H1 (cell line): ENCODE measurements at regions not wholly inside any gene's neighbourhood (a gene's known extent, or its start where the extent isn't known, plus 50 kb on each side); places are given as distances from the start of the nearest gene placed in this dataset.

ENCODE experiments used
- CTCF ChIA-PET: fragments of 300-600 bp; sonication (Branson Sonifier 250); formaldehyde crosslinking; loops from one replicate; lab custom pipeline; 2021; ENCODE audit not compliant: partially characterized antibody; lab: Charles Lee
- POLR2A ChIA-PET: fragments of 300-600 bp; sonication (Branson Sonifier 250); formaldehyde crosslinking; loops from one replicate; lab custom pipeline; 2021; ENCODE audit warnings: inconsistent platforms; ENCODE audit not compliant: partially characterized antibody; lab: Charles Lee
- DNase-seq, 2 experiments: peaks; one replicate each; pipeline versions ENCODE4 v3.0.0 to v3.0.0-alpha.2; 2010 to 2022; ENCODE audit warnings: low spot score in 2 of 2, low read depth in 1 of 2, mixed read lengths in 1 of 2
- FAIRE-seq: peaks from 2 replicates; lab custom pipeline; 2011; peaks lifted over from hg19 to GRCh38; lab: Jason Lieb, UNC
- H2AFZ ChIP-seq: 2 replicates; pipeline ENCODE4 v1.8.1; 2012; ENCODE audit warnings: low read length, inconsistent platforms
- H2AK5ac ChIP-seq: 2 replicates; pipeline ENCODE4 v1.6.1; 2013; ENCODE audit warnings: low read depth, low read length
- H2BK120ac ChIP-seq: replicated peaks from 2 replicates; pipeline ENCODE3; 2013; ENCODE audit warnings: low read depth, low read length, inconsistent platforms
- H2BK12ac ChIP-seq: 2 replicates; pipeline ENCODE4 v1.6.1; 2013; ENCODE audit warnings: low read depth, low read length
- H2BK15ac ChIP-seq: 2 replicates; pipeline ENCODE4 v1.6.1; 2013; ENCODE audit warnings: low read length
- H2BK20ac ChIP-seq: 2 replicates; pipeline ENCODE4 v1.6.1; 2013; ENCODE audit warnings: low read length
- H2BK5ac ChIP-seq: 2 replicates; pipeline ENCODE4 v1.6.1; 2013; ENCODE audit warnings: low read depth, low read length
- H3K14ac ChIP-seq: 2 replicates; pipeline ENCODE4 v1.6.1; 2013; ENCODE audit warnings: inconsistent platforms; ENCODE audit not compliant: insufficient read length
- H3K18ac ChIP-seq: 2 replicates; pipeline ENCODE4 v1.6.1; 2013; ENCODE audit warnings: low read length; ENCODE audit errors: extremely low read depth
- H3K23ac ChIP-seq: 2 replicates; pipeline ENCODE4 v1.6.1; 2013; ENCODE audit warnings: inconsistent platforms; ENCODE audit not compliant: insufficient read length
- H3K23me2 ChIP-seq: 2 replicates; pipeline ENCODE4 v1.6.1; 2013; ENCODE audit warnings: low read depth, low read length
- H3K27ac ChIP-seq: 2 replicates; pipeline ENCODE4 v1.6.1; 2011; ENCODE audit warnings: low read depth, low read length, inconsistent platforms
- H3K27me3 ChIP-seq, 4 experiments: replicated peaks in 1 of 4; 1 replicate in 1 of 4; 2 replicates in 3 of 4; pipeline versions ENCODE4 v1.6.1 to v1.8.1; 2011 to 2013; ENCODE audit warnings: low read length in 3 of 4, mild to moderate bottlenecking in 3 of 4, inconsistent platforms in 2 of 4, mixed read lengths in 2 of 4, moderate library complexity in 1 of 4; ENCODE audit not compliant: control insufficient read depth in 3 of 4, insufficient read depth in 3 of 4; ENCODE audit errors: extremely low read depth in 1 of 4
- H3K36me3 ChIP-seq, 4 experiments: 2 replicates each; pipeline versions ENCODE4 v1.6.1 to v1.8.1; 2011 to 2013; ENCODE audit warnings: mild to moderate bottlenecking in 4 of 4, low read length in 3 of 4, moderate library complexity in 2 of 4, control low read depth in 1 of 4, inconsistent platforms in 1 of 4; ENCODE audit not compliant: insufficient read depth in 4 of 4, control insufficient read depth in 2 of 4
- H3K4ac ChIP-seq: replicated peaks from 2 replicates; pipeline ENCODE3; 2013; ENCODE audit warnings: low read length, low read depth, mixed read lengths, inconsistent platforms; ENCODE audit not compliant: insufficient read length
- H3K4me1 ChIP-seq, 4 experiments: replicated peaks in 1 of 4; 1 replicate in 1 of 4; 2 replicates in 3 of 4; pipeline versions ENCODE4 v1.6.1 to v1.8.1; 2011 to 2013; ENCODE audit warnings: low read length in 3 of 4, inconsistent platforms in 2 of 4, mixed read lengths in 1 of 4; ENCODE audit not compliant: insufficient read depth in 4 of 4, control insufficient read depth in 3 of 4
- H3K4me2 ChIP-seq, 2 experiments: 2 replicates each; pipeline versions ENCODE4 v1.6.1 to v1.8.1; 2011 to 2013; ENCODE audit warnings: low read depth in 2 of 2, low read length in 2 of 2, control low read depth in 1 of 2, inconsistent platforms in 1 of 2, mild to moderate bottlenecking in 1 of 2; ENCODE audit not compliant: insufficient read depth in 1 of 2
- H3K4me3 ChIP-seq, 4 experiments: fragments of 200-600, 300-600 bp in 1 of 4; sonication (generic), shearing (Covaris generic), sonication (Bioruptor Twin) in 1 of 4; 2 replicates each; pipeline versions ENCODE4 v1.5.1 to v1.8.1; 2011 to 2016; ENCODE audit warnings: low read length in 4 of 4, low read depth in 3 of 4, control low read depth in 2 of 4, inconsistent platforms in 2 of 4, mild to moderate bottlenecking in 2 of 4, mixed read lengths in 1 of 4, moderate library complexity in 1 of 4; ENCODE audit not compliant: insufficient read depth in 2 of 4; ENCODE audit errors: extremely low read depth in 1 of 4
- H3K56ac ChIP-seq: replicated peaks from 2 replicates; pipeline ENCODE3; 2013; ENCODE audit warnings: low read depth, mild to moderate bottlenecking, mixed read lengths, low read length, inconsistent platforms; ENCODE audit not compliant: insufficient read length
- H3K79me1 ChIP-seq: 2 replicates; pipeline ENCODE4 v1.6.1; 2013; ENCODE audit warnings: low read depth, low read length, control low read depth
- H3K79me2 ChIP-seq, 2 experiments: 2 replicates each; pipeline versions ENCODE4 v1.6.1 to v1.8.1; 2012 to 2013; ENCODE audit warnings: low read length in 2 of 2, mild to moderate bottlenecking in 2 of 2, inconsistent platforms in 1 of 2; ENCODE audit not compliant: insufficient read depth in 2 of 2, control insufficient read depth in 1 of 2
- H3K9ac ChIP-seq, 4 experiments: replicated peaks in 1 of 4; 1 replicate in 1 of 4; 2 replicates in 3 of 4; pipeline versions ENCODE4 v1.6.1 to v1.8.1; 2011 to 2013; ENCODE audit warnings: low read depth in 3 of 4, low read length in 3 of 4, control low read depth in 2 of 4, mild to moderate bottlenecking in 2 of 4, moderate library complexity in 2 of 4, inconsistent platforms in 1 of 4; ENCODE audit errors: extremely low read depth in 1 of 4
- H3K9me3 ChIP-seq, 2 experiments: 2 replicates each; pipeline versions ENCODE4 v1.6.1 to v1.8.1; 2012 to 2013; ENCODE audit warnings: mild to moderate bottlenecking in 2 of 2, moderate library complexity in 2 of 2, control low read depth in 1 of 2, inconsistent platforms in 1 of 2, low read depth in 1 of 2, low read length in 1 of 2, mixed read lengths in 1 of 2; ENCODE audit not compliant: insufficient read depth in 2 of 2
- H4K20me1 ChIP-seq, 2 experiments: replicated peaks in 1 of 2; 2 replicates each; pipeline versions ENCODE3 to v1.8.1; 2011 to 2013; ENCODE audit warnings: inconsistent platforms in 2 of 2, low read length in 2 of 2, mild to moderate bottlenecking in 1 of 2; ENCODE audit not compliant: insufficient read depth in 2 of 2, control insufficient read depth in 1 of 2
- H4K5ac ChIP-seq: 2 replicates; pipeline ENCODE4 v1.6.1; 2013; ENCODE audit warnings: low read length, low read depth, mixed read lengths, inconsistent platforms; ENCODE audit not compliant: insufficient read length
- H4K8ac ChIP-seq: 2 replicates; pipeline ENCODE4 v1.8.0; 2013; ENCODE audit warnings: mild to moderate bottlenecking, moderate library complexity, low read length, inconsistent platforms; ENCODE audit not compliant: insufficient read depth; ENCODE audit errors: extremely low read depth
- H4K91ac ChIP-seq: replicated peaks from 2 replicates; pipeline ENCODE3; 2013; ENCODE audit warnings: low read length, mixed read lengths, inconsistent platforms; ENCODE audit not compliant: insufficient read length
- CBX8 ChIP-seq: fragments of 300-800, 300-1000 bp; sonication (generic); IDR thresholded peaks from 2 replicates; pipeline ENCODE4 v1.7.1; 2016; ENCODE audit warnings: low read depth, low read length, borderline replicate concordance
- CTCF ChIP-seq, 3 experiments: IDR thresholded peaks; 1 replicate in 2 of 3; 2 replicates in 1 of 3; pipeline versions ENCODE4 v1.5.1 to v1.6.1; 2011; ENCODE audit warnings: low read length in 3 of 3, mild to moderate bottlenecking in 3 of 3, inconsistent platforms in 2 of 3, low read depth in 1 of 3, moderate library complexity in 1 of 3; ENCODE audit not compliant: insufficient read depth in 1 of 3; ENCODE audit errors: control extremely low read depth in 1 of 3
- GABPA ChIP-seq: IDR thresholded peaks from 2 replicates; pipeline ENCODE4 v1.6.1; 2011; ENCODE audit warnings: mild to moderate bottlenecking, low read length, moderate library complexity, borderline replicate concordance; ENCODE audit not compliant: insufficient read depth
- JUND ChIP-seq: IDR thresholded peaks from 2 replicates; pipeline ENCODE4 v1.6.1; 2011; ENCODE audit warnings: mild to moderate bottlenecking, improper control_type of control experiment, low read length
- KDM1A ChIP-seq: fragments of 200-600, 300-600 bp; sonication (generic); IDR thresholded peaks from 2 replicates; pipeline ENCODE4 v1.7.1; 2016; ENCODE audit warnings: mild to moderate bottlenecking, low read length, borderline replicate concordance
- POLR2AphosphoS5 ChIP-seq: IDR thresholded peaks from 2 replicates; pipeline ENCODE4 v1.6.1; 2011; ENCODE audit warnings: low read depth, low read length
- RAD21 ChIP-seq, 2 experiments: IDR thresholded peaks in 1 of 2; conservative IDR thresholded peaks in 1 of 2; 2 replicates each; pipeline ENCODE4 v1.6.1; 2011; ENCODE audit warnings: low read depth in 2 of 2, low read length in 2 of 2, improper control_type of control experiment in 1 of 2, inconsistent platforms in 1 of 2, mild to moderate bottlenecking in 1 of 2, moderate library complexity in 1 of 2
- SAP30 ChIP-seq: fragments of 300-600 bp; sonication (generic); IDR thresholded peaks from 2 replicates; pipeline ENCODE4 v1.7.1; 2012; ENCODE audit warnings: low read length, moderate library complexity, mild to moderate bottlenecking, inconsistent platforms; ENCODE audit not compliant: insufficient read depth, insufficient replicate concordance
- SIRT6 ChIP-seq: IDR thresholded peaks from one replicate; pipeline ENCODE4 v1.7.1; 2012; ENCODE audit warnings: low read length, inconsistent platforms
- TAF7 ChIP-seq: optimal IDR thresholded peaks from 2 replicates; pipeline ENCODE3; 2011; ENCODE audit warnings: low read depth, mild to moderate bottlenecking, inconsistent platforms, low read length, moderate library complexity, borderline replicate concordance
- TBP ChIP-seq: IDR thresholded peaks from 2 replicates; pipeline ENCODE4 v1.6.1; 2011; ENCODE audit warnings: low read depth, low read length, improper control_type of control experiment
- TCF12 ChIP-seq: IDR thresholded peaks from 2 replicates; pipeline ENCODE4 v1.6.1; 2011; ENCODE audit warnings: low read depth, mild to moderate bottlenecking, low read length
- WGBS, 2 experiments: shearing (Covaris generic) in 1 of 2; methylation state at CpG; one replicate each; pipeline versions ENCODE4 v1.1.6 to v1.1.7; 2013 to 2015; ENCODE audit warnings: low lambda C conversion rate in 2 of 2, mixed read lengths in 2 of 2, inconsistent platforms in 1 of 2, low coverage in 1 of 2, missing lambda C conversion rate in 1 of 2; ENCODE audit not compliant: insufficient replicate concordance in 2 of 2, insufficient coverage in 1 of 2, insufficient read length in 1 of 2; ENCODE audit errors: extremely low coverage in 1 of 2, missing lambda C conversion rate in 1 of 2; 5-methylcytosine and 5-hydroxymethylcytosine counted together

- Histone ChIP-seq H2AK5ac (no peak overlapping the region), H3K18ac (no peak overlapping the region), H3K9ac (no peak overlapping the region), H4K20me1 (no peaks in the 10 kb centered on the region), H4K5ac (no peak overlapping the region), H3K56ac (no peak overlapping the region), H3K27me3 (no peaks in the 10 kb centered on the region), H3K4me3 (no peak overlapping the region), H3K27ac (no peak overlapping the region), H2BK120ac (no peak overlapping the region), H3K4me2 (no peak overlapping the region), H3K14ac (no peak overlapping the region), H3K9me3 (no peaks in the 10 kb centered on the region), H3K36me3 (no peaks in the 10 kb centered on the region), H4K91ac (no peak overlapping the region), H3K79me1 (no peaks in the 10 kb centered on the region), H3K23ac (no peak overlapping the region), H2AFZ (no peak overlapping the region), H3K4me1 (no peaks in the 10 kb centered on the region), H2BK20ac (no peak overlapping the region), H2BK5ac (no peak overlapping the region), H2BK15ac (no peak overlapping the region), H3K4ac (no peak overlapping the region), H2BK12ac (no peak overlapping the region), H3K23me2 (no peaks in the 10 kb centered on the region), H3K79me2 (no peaks in the 10 kb centered on the region), H4K8ac (no peak overlapping the region)
- 85% methylated on average over 5 of the region's 5 CpGs; no CpG with 5 or more reads in 1 of the 2 experiments for WGBS, 2 experiments
- ChIA-PET CTCF (interaction anchor here (0.5 to 1.2 kb wide), 2 partner anchors 12 to 78 kb away, joined by 4 read pairs; no protein-coding TSS in a partner anchor), POLR2A (no interaction called here)
- no peak for DNase-seq
- FAIRE-seq, result no peak
- TF ChIP-seq KDM1A, result no peak
- no peak for TF ChIP-seq TCF12
- no peak for TF ChIP-seq CTCF (IDR thresholded peaks at IDR 0.05; ENCODE audit: control extremely low read depth in 1 of 3, insufficient read depth in 1 of 3, low read depth in 1 of 3, low read length in 3 of 3)
- TF ChIP-seq JUND, result no peak
- no peak for TF ChIP-seq GABPA
- no peak for TF ChIP-seq TAF7
- no peak for TF ChIP-seq CBX8
- TF ChIP-seq TBP, result no peak
- no peak for TF ChIP-seq RAD21 (IDR thresholded peaks at IDR 0.05 in 1 of 2, conservative IDR thresholded peaks at IDR 0.05 in 1 of 2; ENCODE audit: low read depth in 2 of 2, low read length in 2 of 2)
- no peak for TF ChIP-seq SIRT6
- no peak for TF ChIP-seq SAP30
- no peak for TF ChIP-seq POLR2AphosphoS5
Measured at GRCh38 chr18:75818383-75818782, 390.9 kb upstream of the SMIM21 start.
